OCI-LY7 (cell line): ENCODE measurements at regions not wholly inside any gene's neighbourhood (a gene's known extent, or its start where the extent isn't known, plus 50 kb on each side); places are given as distances from the start of the nearest gene placed in this dataset.

Source experiments
- EZH2phosphoT487 ChIP-seq: fragments of 200-600 bp; sonication (generic); IDR thresholded peaks from 2 replicates; pipeline ENCODE4 v1.6.1; 2018; ENCODE audit warnings: low read depth, borderline replicate concordance, mild to moderate bottlenecking, mixed run types, antibody characterized with exemption, low read length, moderate library complexity, mixed read lengths
- TF ChIP-seq, protein P1 (sequence below): fragments of 200-600 bp; sonication (generic); conservative IDR thresholded peaks from 2 replicates; pipeline ENCODE4 v1.5.1; 2014; ENCODE audit warnings: mild to moderate bottlenecking, antibody characterized with exemption, low read length, moderate library complexity, mixed read lengths

DNA sequence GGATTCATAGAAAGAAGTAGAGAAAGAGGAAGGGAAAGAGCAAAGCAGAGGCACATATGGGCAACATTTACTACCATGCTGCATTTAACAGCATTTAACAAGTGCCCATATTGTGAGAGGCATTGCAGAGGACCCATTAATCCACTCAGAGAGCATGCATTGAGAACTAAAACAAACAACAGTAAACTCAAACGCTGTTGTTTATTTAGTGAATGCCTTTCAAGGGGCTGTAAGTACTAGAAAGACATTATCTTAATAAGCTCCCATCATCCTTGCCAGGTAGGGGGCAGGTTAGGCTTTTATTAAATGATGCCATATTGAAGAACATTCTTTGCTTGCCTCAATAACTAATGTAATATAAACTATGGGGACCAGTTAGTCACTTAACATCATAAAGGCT, 254.3 kb upstream of the DAB1 start:
- TF ChIP-seq, protein P1, sequence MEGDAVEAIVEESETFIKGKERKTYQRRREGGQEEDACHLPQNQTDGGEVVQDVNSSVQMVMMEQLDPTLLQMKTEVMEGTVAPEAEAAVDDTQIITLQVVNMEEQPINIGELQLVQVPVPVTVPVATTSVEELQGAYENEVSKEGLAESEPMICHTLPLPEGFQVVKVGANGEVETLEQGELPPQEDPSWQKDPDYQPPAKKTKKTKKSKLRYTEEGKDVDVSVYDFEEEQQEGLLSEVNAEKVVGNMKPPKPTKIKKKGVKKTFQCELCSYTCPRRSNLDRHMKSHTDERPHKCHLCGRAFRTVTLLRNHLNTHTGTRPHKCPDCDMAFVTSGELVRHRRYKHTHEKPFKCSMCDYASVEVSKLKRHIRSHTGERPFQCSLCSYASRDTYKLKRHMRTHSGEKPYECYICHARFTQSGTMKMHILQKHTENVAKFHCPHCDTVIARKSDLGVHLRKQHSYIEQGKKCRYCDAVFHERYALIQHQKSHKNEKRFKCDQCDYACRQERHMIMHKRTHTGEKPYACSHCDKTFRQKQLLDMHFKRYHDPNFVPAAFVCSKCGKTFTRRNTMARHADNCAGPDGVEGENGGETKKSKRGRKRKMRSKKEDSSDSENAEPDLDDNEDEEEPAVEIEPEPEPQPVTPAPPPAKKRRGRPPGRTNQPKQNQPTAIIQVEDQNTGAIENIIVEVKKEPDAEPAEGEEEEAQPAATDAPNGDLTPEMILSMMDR: no peak
- no peak for TF ChIP-seq EZH2phosphoT487
